HG03457 (cell line): ENCODE measurements at regions not wholly inside any gene's neighbourhood (a gene's known extent, or its start where the extent isn't known, plus 50 kb on each side); places are given as distances from the start of the nearest gene placed in this dataset.
"Not testable (repeated sequence)": the region's sequence is repeated elsewhere in the genome, so short reads cannot be mapped to it uniquely, and the experiment has no call there.

ENCODE experiments used
- ATAC-seq: cut with Tn5 transposase; IDR thresholded peaks from one replicate; pipeline ENCODE4 v1.9.1; 2021; ENCODE audit warnings: moderate number of reproducible peaks; ENCODE audit not compliant: unreplicated experiment

DNA sequence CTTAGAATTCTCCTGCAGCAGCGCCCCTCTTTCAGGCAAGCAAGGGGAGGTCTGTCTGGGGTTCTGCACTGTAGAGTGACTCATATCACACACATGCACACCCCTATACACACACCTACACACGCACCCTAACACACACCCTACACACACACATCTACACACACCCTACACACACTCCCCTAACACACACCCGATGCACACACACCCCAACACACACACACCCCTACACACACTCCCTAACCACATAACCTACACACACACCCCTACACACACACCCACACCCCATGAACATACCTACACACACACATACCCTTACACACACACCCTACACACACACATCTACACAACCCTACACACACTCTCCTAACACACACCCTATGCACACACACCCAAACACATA, 493.2 kb downstream of the IRS2 start:
- ATAC-seq = no peak

- no peak for ATAC-seq
Measured at GRCh38 chr13:109288151-109288709, 498.2 kb downstream of the IRS2 start.

DNA sequence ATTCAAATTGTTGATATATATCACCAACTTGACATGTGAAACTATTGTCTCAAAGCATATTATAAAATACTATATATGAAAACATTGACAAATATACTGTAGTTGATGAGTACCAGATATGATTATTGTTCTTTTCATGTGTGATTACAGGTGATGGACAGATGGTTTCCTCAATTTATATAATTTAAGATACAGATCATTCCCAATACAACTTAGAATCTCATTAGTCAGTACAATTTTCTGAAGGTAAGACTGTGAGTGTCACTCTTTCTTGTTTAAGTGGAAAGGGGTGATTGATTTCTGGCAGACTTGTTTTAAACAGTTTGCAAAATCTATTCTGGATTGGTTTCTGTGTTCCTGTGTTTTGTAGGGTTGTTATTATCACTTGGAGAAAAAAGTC, 498.8 kb downstream of the IRS2 start:
- ATAC-seq = no peak

DNA sequence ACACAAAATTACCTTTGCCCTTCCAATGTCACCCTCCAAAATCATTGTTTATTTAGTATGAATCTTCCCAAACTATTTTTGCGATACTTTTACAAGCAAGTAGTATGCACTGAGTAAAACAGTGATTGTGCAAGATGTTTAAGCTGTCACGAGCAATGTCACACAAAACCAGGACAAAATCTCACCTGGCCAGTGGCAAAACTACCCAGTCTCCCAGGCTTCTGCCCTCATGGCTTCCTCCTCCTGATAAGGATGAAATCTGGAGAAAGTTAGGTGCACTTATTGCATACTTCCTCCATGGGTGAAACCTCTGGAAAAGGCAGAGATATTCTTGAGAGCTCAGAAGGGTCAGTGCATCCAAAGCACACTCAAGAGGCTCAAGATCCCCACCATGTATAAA, 500.8 kb downstream of the IRS2 start:
- ATAC-seq = no peak

DNA sequence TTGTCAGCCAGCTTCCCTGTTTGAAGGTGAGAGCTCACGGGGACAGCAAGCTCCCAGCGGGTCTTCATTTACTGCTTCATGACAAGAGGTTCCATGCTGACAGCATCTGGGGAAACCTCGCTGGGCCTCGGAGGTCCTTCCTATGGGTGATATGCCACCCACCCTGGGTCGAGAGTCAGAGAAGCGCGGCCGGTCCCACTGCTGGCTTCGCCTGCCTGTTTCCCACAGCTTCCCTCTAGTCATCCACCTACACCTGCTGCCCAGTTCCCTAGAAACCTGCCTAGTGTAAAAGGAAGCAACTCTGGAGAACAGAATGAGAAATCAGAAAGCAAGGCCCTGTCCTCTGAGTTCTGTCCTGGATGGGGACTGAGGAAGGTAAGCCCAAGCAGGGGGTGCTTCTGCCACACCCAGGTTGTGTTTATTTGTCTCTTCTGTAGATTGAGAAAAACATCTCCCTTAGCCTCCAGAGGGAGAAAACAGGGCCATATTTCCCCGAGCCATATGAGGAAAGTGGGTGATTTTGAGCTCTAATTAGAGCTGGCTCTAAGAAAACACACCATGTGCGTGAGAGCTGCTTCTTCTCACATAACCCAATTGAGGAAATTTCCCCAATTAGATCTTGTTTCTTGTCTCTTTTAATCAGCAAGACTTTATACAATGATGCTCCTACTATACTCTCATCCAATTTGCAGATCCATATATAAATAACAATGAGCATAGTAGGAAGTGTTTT, 504.3 kb downstream of the IRS2 start:
- ATAC-seq = no peak

GRCh38 chr13:109281017-109281902, 505.1 kb downstream of the IRS2 start:
- ATAC-seq = no peak

- no peak for ATAC-seq
Measured at GRCh38 chr13:109276261-109276660, 510.1 kb downstream of the IRS2 start.

DNA sequence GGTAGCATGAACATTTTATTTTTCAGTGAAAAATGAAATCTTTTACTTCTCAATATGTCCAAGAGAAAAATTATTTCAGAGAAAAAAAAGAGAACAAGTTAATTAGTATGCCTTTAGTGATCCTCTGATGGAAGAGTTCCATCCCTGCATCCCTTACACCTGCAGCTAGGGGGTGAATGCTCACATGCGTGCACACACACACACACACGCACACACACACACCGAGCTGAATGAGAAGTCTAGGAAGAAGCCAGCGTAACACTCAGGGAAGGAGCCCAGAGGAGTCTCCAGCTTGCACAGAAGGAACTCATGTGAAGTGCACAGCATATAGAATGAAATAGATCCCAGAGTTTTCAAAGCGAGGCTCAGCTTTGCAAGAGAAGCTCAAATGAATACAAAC, 510.5 kb downstream of the IRS2 start:
- ATAC-seq = no peak

DNA sequence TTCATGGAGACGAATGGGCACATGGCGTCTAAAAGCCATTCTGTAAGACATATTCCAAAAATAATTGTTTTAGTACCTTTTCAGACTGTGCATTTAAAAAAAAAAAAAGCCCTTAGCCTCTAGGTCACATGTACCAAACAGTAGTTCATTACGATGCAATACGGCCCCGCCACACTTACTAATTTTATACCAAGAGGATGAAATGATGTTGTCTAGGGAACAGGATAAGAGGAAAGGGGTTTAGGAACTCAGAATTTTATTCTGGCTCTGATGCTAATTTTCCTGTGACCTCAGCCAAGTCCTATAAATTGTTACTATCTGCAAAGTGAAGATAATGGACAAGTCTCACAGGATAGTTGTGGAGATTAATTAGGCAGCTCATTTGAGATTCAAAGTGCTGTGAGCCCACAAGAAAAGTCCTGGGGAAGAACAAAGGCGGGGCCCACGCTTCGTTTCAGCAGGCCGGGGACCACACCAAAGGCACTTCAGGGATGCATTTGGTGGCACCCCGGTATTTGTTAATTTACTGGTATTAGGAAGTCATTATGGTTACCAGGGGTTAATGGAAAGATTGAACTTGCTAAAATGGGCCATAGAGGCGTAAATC, 511.1 kb downstream of the IRS2 start:
- ATAC-seq = no peak

DNA sequence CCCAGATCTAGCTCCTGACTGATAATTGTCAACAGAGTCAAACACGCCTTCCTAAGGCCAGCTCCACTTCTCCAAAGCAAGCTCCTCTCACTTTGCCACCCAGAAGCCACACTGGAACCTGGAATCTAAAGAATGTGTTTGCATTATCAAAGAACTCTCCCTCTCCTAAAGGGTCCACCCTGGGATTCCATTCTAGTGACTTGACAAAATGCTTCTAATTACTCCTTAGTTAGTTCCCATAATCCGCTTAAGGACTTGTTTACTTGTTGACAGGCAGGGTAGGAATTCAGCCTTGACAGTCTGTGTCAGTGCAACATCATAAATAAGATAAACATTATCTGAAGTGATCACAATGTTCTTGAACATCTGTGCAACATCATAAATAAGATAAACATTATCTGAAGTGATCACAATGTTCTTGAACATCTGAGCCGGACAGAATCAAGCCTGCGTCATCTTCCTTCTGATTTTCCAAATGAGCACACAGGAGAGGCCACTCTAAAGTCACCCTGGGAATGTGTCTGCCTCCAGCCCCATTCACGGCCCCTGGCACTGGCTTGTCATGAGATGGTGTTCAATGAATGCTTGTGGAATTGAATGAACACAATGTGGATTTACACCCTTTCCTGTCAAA, 512.1 kb downstream of the IRS2 start:
- ATAC-seq = no peak

DNA sequence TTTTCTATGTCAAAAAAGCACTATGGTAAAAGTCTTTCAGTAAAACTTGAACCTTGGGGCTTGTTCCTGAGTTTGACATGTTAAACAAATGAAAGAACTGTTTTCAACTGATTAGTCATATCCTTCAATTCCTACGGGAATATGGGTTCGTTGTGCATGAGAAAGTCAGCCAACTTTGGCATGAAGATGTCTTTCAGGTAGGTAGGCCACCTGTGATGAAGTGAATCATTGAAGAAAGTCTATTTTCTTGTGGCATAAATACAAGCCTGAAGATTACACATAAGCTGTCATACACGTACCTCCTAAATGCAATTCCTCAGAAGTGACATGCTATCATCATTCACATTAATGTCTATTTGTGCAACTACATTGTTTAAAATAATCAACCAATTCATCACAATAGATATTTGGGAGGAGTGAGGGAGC, 513.0 kb downstream of the IRS2 start:
- no peak for ATAC-seq

DNA sequence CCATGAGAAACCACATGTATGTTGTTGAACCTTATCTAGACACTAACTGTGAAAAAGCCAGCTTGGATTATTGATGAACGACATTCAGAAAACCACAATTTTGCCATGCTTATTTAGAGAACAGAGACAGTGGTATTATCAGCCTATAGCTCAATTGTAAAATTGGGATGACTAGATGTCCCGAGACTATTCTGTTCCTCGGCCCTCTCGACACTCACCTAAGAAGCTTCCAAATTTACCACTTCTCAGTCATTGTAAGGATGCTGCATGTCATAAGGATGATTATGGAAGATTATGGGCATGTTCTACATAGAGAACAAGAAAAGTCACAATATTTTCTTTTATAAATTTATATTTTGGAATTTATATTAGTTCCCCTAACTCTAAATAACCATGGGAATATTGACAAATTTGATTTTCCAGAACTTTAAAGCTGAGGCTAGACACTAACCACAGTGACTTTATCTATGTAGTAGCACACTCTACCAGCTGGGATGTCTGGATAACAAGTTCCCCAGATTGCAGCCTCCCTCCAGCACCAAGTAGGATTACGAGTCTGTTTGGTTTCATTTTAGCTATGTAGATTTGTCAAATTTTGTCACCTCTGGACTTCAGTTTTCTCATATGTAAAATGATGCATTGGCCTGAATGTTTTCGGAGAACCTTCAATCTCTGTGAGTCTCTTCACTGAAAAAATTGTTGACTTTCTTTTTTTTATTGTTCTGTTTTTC, 513.6 kb downstream of the IRS2 start:
- no peak for ATAC-seq

GRCh38 chr13:109271555-109272541, 514.5 kb downstream of the IRS2 start:
- ATAC-seq = no peak

- ATAC-seq = no peak
Measured at GRCh38 chr13:109271061-109271460, 515.3 kb downstream of the IRS2 start.

GRCh38 chr13:109269381-109269780, 517.0 kb downstream of the IRS2 start:
- not testable (repeated sequence) for ATAC-seq

DNA sequence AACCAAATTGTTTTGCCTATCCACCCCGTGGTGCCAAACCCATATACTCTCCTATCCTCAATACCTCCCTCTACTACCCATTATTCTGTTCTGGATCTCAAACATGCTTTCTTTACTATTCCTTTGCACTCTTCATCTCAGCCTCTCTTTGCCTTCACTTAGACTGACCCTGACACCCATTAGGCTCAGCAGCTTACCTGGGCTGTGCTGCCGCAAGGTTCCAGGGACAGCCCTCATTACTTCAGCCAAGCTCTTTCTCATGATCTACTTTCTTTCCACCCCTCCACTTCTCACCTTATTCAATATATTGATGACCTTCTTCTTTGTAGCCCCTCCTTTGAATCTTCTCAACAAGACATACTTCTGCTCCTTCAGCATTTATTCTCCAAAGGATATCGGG, 517.9 kb downstream of the IRS2 start:
- not testable (repeated sequence) for ATAC-seq

DNA sequence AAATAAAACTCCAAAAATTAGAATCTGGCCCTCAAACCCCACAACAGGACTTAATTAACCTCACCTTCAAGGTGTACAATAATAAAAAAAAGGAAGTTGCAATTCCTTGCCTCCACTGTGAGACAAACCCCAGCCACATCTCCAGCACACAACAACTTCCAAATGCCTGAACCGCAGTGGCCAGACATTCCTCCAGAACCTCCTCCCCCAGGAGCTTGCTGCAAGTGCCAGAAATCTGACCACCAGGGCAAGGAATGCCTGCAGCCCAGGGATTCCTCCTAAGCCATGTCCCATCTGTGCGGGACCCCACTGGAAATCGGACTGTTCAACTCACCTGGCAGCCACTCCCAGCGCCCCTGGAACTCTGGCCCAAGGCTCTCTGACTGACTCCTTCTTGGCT, 519.0 kb downstream of the IRS2 start:
- not testable (repeated sequence) for ATAC-seq

DNA sequence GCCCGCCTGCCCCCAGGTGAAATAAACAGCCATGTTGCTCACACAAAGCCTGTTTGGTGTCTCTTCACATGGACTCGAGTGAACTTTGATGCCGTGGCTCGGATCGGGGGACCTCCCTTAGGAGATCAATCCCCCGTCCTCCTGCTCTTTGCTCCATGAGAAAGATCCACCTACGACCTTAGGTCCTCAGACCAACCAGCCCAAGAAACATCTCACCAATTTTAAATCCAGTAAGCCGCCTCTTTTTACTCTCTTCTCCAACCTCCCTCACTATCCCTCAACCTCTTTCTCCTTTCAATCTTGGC, 521.0 kb downstream of the IRS2 start:
- ATAC-seq = not testable (repeated sequence)
